GM21825 (cell line): ENCODE measurements at regions not wholly inside any gene's neighbourhood (a gene's known extent, or its start where the extent isn't known, plus 50 kb on each side); places are given as distances from the start of the nearest gene placed in this dataset.

Source experiments
- ATAC-seq: cut with Tn5 transposase; IDR thresholded peaks from one replicate; pipeline ENCODE4 v1.9.1; 2021; ENCODE audit warnings: mild to moderate bottlenecking, moderate library complexity; ENCODE audit not compliant: unreplicated experiment

- ATAC-seq, result no peak
Observed at GRCh38 chr12:124633365-124634362, 66.3 kb upstream of the NCOR2 start.

DNA sequence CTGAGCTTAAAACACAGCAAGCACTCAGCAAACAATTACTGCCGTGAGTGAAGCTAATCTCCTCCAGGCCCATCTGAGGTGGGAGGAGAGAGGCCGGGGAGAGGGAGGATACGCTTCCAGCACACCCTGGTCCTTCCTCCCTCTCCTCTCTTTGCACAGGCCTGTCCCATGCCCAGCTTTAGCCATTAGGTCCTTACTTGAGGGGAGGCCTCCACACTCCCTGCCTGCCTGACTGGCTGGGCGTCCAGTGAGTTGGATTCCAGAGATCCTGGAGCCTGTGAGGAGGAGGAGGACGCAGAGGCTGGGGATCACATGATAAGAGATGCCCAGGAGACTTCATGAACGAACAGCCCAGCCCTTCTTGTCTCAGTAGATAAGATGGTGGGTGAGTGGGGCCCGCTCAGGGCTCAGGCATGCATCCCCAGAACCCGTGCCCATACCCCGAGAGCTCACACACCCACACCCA is 65.1 kb upstream of the NCOR2 start:
- no peak for ATAC-seq

DNA sequence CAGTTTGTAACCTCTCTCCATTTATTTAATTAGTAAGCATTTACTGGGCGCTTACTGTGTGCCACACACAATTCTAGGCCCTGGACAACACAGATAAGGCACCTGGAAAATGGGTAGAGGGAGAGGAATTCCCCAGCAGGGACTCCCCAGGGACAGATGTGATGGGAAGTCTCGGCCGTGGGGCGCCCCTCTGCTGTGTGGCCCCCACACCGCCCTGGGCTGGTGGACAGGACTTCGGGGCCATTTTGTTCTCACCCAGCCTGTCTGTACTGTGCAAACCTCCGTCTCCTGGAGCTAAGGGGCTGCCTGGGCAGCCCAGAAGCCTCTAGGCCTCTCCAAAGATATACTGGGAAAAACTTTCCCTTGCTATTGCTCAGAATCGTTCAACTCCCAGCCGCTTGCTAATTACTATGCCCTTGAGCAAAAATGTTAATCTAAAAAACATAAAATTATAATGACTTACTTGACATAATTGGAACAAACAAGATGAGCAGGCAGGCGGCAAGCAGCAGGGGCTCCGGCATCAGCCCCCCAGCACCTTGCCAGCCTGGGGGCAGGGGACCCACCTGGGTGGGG is 64.4 kb upstream of the NCOR2 start:
- no peak for ATAC-seq

GRCh38 chr12:124630791-124631313 is 63.4 kb upstream of the NCOR2 start:
- no peak for ATAC-seq

- ATAC-seq, result no peak
Observed at GRCh38 chr12:124629789-124630480, 62.5 kb upstream of the NCOR2 start.

DNA sequence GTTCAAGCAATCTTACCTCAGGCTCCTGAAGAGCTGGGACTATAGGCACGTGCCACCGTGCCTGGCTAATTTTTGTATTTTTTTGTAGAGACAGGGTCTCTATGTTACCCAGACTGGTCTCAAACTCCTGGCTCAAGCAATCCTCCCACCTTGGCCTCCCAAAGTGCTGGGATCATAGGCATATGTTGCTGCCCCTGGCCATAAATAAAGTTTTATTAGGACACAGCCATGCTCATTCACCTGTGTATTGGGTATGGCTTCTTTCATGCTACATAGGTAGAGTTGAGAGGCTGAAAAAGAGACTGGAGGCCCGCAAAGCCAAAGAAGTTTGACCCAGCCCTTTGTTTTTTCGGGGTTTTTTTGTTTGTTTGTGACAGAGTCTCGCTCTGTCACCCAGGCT is 61.7 kb upstream of the NCOR2 start:
- no peak for ATAC-seq

DNA sequence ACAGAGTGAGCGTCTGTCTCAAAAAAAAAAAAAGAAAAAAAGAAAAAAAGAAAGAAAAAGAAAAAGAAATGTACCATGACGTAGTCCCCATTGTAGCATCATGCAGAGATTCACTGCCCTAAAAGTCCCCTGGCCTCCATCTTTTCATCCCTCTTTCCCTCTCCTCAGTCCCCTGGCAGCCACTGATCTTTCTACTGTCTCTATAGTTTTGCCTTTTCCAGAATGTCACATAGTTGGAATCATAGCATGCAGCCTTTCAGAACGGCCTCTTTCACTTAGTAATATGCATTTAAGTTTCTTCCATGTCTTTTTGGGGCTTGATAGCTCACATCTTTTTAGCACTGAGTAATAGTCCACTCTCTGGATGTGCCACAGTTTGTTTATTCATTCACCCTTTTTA is 60.5 kb upstream of the NCOR2 start:
- no peak for ATAC-seq

GRCh38 chr12:124626971-124627411 is 59.6 kb upstream of the NCOR2 start:
- ATAC-seq, result no peak

DNA sequence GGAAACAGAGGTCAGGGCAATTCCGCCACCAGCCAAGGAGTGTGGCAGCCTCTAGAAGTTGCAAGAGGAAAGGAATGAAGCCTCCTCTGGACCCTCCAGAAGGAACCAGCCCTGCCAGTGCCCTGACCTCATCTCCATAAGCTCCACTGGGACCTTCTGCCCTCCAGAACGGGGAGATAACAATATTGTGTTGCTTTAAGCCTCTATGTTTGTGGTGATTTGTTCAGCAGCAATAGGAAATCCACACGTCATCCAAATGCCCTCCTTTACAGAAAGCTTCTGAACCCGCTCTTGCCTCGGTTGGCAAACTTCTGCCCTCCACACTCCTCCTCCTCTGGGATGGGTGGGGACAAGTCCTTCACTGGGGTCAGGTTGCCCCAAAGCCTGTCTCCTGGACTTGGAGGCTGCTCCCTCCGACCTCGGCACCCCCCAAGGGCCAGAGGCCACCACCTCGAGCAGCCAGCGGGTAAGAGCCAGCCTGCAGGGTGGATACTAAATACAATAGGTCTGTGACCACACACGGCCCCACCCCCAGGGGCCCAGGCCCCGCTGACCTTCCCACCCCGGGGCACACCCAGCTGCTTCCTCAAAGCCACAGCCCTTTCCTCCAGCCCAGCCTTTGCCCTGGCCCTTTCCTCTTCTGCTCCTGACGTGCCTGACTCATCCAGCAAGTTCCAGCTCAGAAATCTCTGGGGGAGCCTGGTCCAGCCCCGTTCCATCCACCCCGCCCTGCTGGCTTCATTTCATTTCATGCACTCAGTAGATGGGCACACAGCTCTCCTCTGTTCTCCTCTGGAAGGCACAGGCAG is 58.7 kb upstream of the NCOR2 start:
- no peak for ATAC-seq

DNA sequence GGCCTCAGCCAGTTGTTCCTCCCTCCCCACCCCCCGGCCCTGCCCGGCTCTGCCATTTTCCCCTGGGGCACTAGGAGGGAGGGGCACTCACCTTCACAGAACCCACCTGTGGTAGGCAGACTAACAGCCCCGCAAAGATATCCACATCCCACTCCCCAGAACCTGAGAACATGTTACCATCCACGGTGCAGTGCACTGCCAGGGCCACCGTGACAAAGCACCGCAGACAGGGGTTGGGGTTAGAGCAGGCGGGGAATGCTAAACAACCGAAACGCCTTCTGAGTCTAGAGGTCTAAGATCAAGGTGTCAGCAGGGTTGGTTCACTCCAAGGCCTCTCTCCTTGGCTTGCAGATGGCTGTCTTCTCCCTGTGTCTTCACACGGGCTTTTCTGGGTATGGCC is 57.4 kb upstream of the NCOR2 start:
- ATAC-seq, result no peak

DNA sequence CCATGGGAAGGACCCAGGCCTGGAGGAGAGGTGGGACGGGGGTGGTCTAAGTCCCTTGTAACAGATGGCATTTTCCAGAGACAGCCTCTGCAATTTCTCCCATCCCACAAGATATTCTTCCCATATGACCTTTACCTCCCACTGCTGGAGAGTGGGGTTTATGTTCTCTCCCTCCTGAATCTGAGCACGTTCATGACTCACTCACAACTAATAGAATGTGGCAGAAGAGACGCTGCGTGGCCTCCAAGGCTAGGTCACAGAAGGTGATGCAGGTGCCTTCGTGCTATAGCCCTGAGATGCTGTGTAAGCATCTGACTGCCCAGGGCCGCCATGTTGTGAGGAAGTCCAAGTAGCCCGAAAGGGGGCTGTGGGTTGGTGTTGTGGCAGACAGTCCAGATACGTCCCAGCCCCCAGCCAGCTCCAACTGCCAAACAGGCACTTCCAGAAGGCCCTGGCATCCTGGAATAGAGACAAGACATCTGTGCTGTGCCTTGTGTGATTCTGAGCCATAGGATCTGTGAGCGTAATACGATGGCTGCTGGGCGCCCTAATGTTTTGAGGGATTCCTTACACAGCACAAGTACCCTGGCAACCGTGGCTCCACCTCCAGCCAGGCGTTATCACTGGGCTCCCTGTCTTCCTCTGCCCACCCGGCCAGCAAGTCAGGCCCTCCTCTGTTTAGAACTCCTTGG is 56.1 kb upstream of the NCOR2 start:
- no peak for ATAC-seq

GRCh38 chr12:124622764-124623163 is 55.4 kb upstream of the NCOR2 start:
- ATAC-seq, result no peak

DNA sequence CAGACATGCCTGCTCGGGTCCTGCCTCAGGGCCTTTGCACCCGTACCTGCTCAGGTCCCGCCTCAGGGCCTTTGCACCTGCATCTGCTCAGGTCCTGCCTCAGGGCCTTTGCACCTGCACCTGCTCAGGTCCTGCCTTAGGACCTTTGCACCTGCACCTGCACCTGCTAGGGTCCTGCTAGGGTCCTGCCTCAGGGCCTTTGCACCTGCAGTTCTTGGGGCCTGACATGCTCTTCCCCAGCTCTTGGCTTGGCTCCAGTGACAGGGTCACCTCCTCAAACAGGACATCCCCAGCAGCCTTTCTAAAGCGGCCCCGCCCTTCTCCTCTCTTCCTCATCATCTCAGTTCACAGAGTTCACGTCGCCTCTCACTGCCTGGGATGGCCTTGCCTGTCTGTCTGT is 54.9 kb upstream of the NCOR2 start:
- ATAC-seq, result no peak

- no peak for ATAC-seq
Observed at GRCh38 chr12:124621296-124621660, 53.9 kb upstream of the NCOR2 start.

GRCh38 chr12:124620606-124621295 is 53.3 kb upstream of the NCOR2 start:
- ATAC-seq, result no peak

DNA sequence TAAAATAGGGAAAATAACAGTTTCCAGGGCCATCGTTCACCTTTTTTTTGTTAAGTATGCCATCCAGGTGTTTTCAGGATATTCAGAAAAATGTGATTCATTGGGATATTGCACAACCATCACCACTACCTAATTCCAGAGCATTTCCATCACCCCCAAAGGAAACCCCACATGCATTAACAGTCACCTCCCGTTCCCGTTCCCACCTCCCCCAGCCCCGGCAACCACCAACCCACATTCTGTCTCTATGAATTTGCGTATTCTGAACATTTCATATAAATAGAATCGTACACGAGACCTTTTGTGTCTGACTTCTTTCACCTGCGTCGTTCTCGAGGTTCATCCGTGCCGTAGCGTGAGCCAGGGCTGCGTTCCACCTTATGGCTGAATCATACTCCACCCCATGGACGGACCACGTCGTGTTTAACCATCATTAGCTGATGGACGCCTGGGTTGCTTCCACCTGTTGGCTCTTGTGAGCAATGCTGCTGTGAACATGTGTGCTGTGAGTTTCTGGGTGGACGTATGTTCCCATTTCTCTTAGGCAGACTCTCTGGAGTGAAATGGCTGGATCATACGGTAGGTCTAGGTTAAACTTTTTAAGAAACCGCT is 51.0 kb upstream of the NCOR2 start:
- ATAC-seq, result no peak

- no peak for ATAC-seq
Observed at GRCh38 chr12:124617615-124618014, 50.2 kb upstream of the NCOR2 start.
